ENCODE measurements at regions not wholly inside any gene's neighbourhood (a gene's known extent, or its start where the extent isn't known, plus 50 kb on each side); places are given as distances from the start of the nearest gene placed in this dataset.
"Not testable (repeated sequence)": the region's sequence is repeated elsewhere in the genome, so short reads cannot be mapped to it uniquely, and the experiment has no call there.

DNA sequence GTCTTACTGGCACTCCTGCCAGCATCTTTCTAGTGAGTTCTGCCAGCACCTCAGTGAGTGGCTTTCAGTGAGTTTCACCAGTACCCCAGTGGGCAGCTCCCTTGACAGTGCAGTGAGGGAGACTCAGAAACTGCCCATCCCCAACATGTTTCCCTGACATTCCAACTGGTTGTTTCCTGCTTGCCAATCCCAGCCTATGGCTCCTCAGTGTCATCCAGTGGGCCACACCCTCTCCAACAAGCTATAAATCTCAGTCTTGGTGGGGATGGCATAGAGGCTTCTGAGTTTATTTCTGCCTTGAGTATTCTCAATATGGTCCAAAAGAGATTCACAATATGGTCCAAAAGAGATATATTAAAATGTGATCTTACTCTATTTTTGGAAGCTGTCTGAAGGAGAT, 461.2 kb upstream of the NR3C2 start:
- Histone ChIP-seq H3K27ac (no peak overlapping the region), H3K4me1 (no peaks in the 10 kb centered on the region), H3K27me3 (no peaks in the 10 kb centered on the region), H3K4me3 (no peak overlapping the region), H3K9me3 (peaks cover 0 to 7% (median 0%) of the 10 kb centered on the region in 3 donors), H3K36me3 (no peaks in the 10 kb centered on the region)
- TF ChIP-seq, protein P1, sequence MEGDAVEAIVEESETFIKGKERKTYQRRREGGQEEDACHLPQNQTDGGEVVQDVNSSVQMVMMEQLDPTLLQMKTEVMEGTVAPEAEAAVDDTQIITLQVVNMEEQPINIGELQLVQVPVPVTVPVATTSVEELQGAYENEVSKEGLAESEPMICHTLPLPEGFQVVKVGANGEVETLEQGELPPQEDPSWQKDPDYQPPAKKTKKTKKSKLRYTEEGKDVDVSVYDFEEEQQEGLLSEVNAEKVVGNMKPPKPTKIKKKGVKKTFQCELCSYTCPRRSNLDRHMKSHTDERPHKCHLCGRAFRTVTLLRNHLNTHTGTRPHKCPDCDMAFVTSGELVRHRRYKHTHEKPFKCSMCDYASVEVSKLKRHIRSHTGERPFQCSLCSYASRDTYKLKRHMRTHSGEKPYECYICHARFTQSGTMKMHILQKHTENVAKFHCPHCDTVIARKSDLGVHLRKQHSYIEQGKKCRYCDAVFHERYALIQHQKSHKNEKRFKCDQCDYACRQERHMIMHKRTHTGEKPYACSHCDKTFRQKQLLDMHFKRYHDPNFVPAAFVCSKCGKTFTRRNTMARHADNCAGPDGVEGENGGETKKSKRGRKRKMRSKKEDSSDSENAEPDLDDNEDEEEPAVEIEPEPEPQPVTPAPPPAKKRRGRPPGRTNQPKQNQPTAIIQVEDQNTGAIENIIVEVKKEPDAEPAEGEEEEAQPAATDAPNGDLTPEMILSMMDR (IDR thresholded peaks at IDR 0.05): no peak
- intact Hi-C loops (cut with DNase I; ENCODE audit: low total_unique reads): no loop called here
- DNase-seq: no peak

DNA sequence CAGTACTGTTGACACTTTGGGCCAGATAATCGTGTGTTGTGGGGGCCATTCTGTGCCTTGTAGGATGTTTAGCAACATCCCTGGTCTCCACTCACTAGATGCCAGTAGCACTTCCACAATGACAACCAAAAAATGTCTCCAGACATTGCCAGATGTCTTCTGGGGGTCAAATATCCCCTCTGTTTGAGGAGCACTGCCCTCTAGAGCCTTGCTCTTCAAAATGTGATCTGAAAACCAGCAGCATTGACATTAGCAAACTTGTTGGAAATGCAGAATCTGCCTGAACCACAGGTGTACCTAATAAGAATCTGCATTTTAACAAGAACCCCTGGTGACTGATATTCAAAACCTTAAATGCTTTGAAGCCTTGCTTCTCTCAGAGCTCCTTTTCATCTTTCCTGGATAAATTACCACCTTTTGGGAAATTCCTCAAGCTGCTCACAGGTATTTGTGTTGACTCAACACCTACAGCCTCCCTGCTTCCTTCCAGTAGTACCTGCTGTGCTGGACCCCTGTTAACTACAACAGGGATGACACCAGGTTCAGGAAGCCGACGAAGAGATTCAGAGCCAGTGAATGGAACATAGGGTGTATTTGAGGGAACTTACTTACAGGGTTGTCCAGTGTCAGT, 459.0 kb upstream of the NR3C2 start:
- no peaks in the 10 kb centered on the region for H3K36me3 ChIP-seq
- TF ChIP-seq, protein P1 (IDR thresholded peaks at IDR 0.05): no peak
- intact Hi-C loops (cut with DNase I; ENCODE audit: low total_unique reads): no loop called here

DNA sequence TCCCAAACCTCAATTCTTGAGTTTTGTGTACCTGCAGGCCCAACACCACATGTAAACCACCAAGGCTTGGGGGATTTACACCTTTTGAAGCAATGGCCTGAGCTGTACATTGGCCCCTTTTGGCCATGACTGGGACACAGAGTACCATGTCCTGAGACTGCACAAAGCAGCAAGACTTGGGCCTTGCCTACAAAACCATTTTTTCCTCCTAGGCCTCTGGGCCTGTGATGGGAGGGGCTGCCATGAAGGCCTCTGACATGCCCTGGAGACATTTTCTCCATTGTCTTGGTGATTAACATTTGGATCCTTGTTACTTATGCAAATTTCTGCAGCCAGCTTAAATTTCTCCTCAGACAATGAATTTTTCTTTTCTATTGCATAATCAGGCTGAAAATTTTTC, 455.9 kb upstream of the NR3C2 start:
- H3K36me3 ChIP-seq; H3K4me3 ChIP-seq; H3K27me3 ChIP-seq; DNase-seq; H3K4me1 ChIP-seq; intact Hi-C loops (cut with DNase I; ENCODE audit: low total_unique reads); H3K27ac ChIP-seq: not testable (repeated sequence)
- H3K9me3 ChIP-seq: peaks cover 0 to 16% (median 0%) of the 10 kb centered on the region in 3 donors

More for the DNA sequence above, 459.0 kb upstream of the NR3C2 start:
- Histone ChIP-seq H3K9me3 (peaks cover 0 to 16% (median 0%) of the 10 kb centered on the region in 3 donors), H3K4me1 (no peaks in the 10 kb centered on the region), H3K27me3 (no peaks in the 10 kb centered on the region), H3K4me3 (no peak overlapping the region), H3K27ac (no peak overlapping the region)
- no peak for DNase-seq

DNA sequence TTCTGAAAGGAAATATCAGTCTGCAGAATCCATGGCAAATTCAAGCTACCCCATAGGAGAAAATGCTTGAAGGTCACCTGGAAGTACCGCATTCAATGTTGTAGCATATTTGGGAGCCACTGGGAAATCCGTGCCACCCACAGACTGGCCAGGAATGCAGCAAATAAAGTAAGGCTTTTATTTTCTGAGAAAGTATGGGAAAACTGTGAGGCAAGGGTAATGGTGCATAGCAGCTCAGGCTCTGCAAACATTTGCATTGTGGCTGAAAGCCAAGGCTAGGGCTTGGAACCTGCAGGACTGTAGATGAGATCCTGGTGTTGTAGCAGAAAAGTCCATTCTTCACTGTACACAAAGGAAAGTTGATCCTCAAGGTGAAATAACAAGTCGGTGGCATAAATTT, 450.9 kb upstream of the NR3C2 start:
- no peaks in the 10 kb centered on the region for H3K27me3 ChIP-seq
- no peaks in the 10 kb centered on the region for H3K4me1 ChIP-seq
- no peaks in the 10 kb centered on the region for H3K36me3 ChIP-seq
- intact Hi-C loops (cut with DNase I; ENCODE audit: low total_unique reads): no loop called here
- no peak overlapping the region for H3K4me3 ChIP-seq
- TF ChIP-seq, protein P1 (IDR thresholded peaks at IDR 0.05): no peak
- no peak for DNase-seq
- H3K27ac ChIP-seq: no peak overlapping the region
- peaks cover 0 to 6% (median 0%) of the 10 kb centered on the region in 3 donors for H3K9me3 ChIP-seq

DNA sequence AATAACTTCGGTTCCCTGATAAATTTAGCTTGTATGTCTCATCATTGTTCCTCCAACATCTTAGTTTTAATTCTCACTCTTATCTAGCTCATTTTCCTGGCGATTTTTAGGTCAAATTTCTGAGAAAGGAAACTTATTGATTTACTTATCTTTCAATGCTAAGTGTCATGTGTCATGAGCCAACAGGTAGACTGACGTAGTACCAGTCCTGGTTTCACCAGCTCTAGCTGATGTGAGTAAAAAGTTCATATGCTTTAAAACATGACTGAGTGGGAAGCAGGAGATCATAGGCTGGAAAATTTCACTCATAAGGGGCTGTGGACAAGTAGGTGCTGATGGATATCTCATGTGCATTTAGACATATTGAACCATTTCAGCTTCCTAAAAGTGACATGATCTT, 441.7 kb upstream of the NR3C2 start:
- H3K36me3 ChIP-seq: no peaks in the 10 kb centered on the region
- intact Hi-C loops (cut with DNase I; ENCODE audit: low total_unique reads): no loop called here

DNA sequence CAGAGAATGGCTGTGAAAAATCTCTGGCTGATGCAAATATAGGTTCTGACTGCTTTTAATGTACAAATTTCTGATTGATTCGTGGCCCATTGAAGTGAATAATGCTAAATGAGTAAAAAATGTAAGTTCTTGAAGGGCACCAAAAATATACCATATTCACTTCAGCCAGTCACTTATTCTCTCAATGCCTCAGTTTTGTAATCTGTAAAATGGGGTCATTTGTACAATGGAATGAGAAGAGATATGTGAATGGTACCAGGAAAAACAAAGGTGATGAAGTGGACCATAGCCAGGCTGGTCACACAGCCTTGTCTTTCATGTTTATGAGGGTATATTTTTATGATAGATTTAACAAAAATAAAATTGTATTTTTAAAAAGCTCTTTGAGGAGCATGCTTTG, 441.2 kb upstream of the NR3C2 start:
- no peak overlapping the region for H3K27ac ChIP-seq
- no peaks in the 10 kb centered on the region for H3K4me1 ChIP-seq
- no peak overlapping the region for H3K4me3 ChIP-seq
- no peaks in the 10 kb centered on the region for H3K27me3 ChIP-seq
- intact Hi-C loops (cut with DNase I; ENCODE audit: low total_unique reads): no loop called here
- no peak for DNase-seq
- TF ChIP-seq, protein P1 (IDR thresholded peaks at IDR 0.05): no peak
- H3K9me3 ChIP-seq: no peaks in the 10 kb centered on the region
- no peaks in the 10 kb centered on the region for H3K36me3 ChIP-seq

More for the DNA sequence above, 441.7 kb upstream of the NR3C2 start:
- no peaks in the 10 kb centered on the region for H3K27me3 ChIP-seq
- no peak overlapping the region for H3K4me3 ChIP-seq
- H3K27ac ChIP-seq: no peak overlapping the region
- no peak for DNase-seq
- H3K4me1 ChIP-seq: no peaks in the 10 kb centered on the region
- no peaks in the 10 kb centered on the region for H3K9me3 ChIP-seq
- TF ChIP-seq, protein P1 (IDR thresholded peaks at IDR 0.05): no peak

All from tibial artery (tissue), 4 donors.